ENCODE measurements at regions not wholly inside any gene's neighbourhood (a gene's known extent, or its start where the extent isn't known, plus 50 kb on each side); places are given as distances from the start of the nearest gene placed in this dataset.
"Not testable (repeated sequence)": the region's sequence is repeated elsewhere in the genome, so short reads cannot be mapped to it uniquely, and the experiment has no call there.

GRCh38 chr4:27115221-27115620, 254.6 kb downstream of the STIM2 start:
- Histone ChIP-seq H3K27me3 (ENCODE audit: control insufficient read depth in 5 of 5, insufficient read depth in 4 of 5, low read length in 5 of 5) (no peaks in the 10 kb centered on the region), H3K4me3 (ENCODE audit: low read depth in 1 of 5, low read length in 5 of 5) (no peak overlapping the region), H3K9me3 (ENCODE audit: control insufficient read depth in 5 of 5, low read length in 5 of 5) (peaks cover 0 to 4% (median 0%) of the 10 kb centered on the region in 5 donors), H3K9ac (ENCODE audit: low read length in 5 of 5) (no peak overlapping the region), H3K27ac (ENCODE audit: low read depth, low read length) (no peak overlapping the region), H3K36me3 (ENCODE audit: control insufficient read depth in 5 of 5, insufficient read depth in 5 of 5, low read length in 5 of 5) (no peaks in the 10 kb centered on the region), H3K4me1 (ENCODE audit: control insufficient read depth in 5 of 5, insufficient read depth in 5 of 5, low read length in 5 of 5) (no peaks in the 10 kb centered on the region)

GRCh38 chr4:27117453-27117852, 256.8 kb downstream of the STIM2 start:
- H3K4me3 ChIP-seq (ENCODE audit: low read depth in 1 of 5, low read length in 5 of 5) = no peak overlapping the region
- peaks cover 0 to 4% (median 0%) of the 10 kb centered on the region in 5 donors for H3K9me3 ChIP-seq (ENCODE audit: control insufficient read depth in 5 of 5, low read length in 5 of 5)
- H3K27ac ChIP-seq (ENCODE audit: low read depth, low read length) = no peak overlapping the region

GRCh38 chr4:27119239-27119638, 258.6 kb downstream of the STIM2 start:
- no peak overlapping the region for H3K27ac ChIP-seq (ENCODE audit: low read depth, low read length)
- H3K27me3 ChIP-seq (ENCODE audit: control insufficient read depth in 5 of 5, insufficient read depth in 4 of 5, low read length in 5 of 5) = no peaks in the 10 kb centered on the region
- no peak overlapping the region for H3K9ac ChIP-seq (ENCODE audit: low read length in 5 of 5)
- H3K4me3 ChIP-seq (ENCODE audit: low read depth in 1 of 5, low read length in 5 of 5) = no peak overlapping the region
- H3K4me1 ChIP-seq (ENCODE audit: control insufficient read depth in 5 of 5, insufficient read depth in 5 of 5, low read length in 5 of 5) = peaks cover 0 to 4% (median 0%) of the 10 kb centered on the region in 5 donors
- peaks cover 0 to 4% (median 0%) of the 10 kb centered on the region in 5 donors for H3K9me3 ChIP-seq (ENCODE audit: control insufficient read depth in 5 of 5, low read length in 5 of 5)
- H3K36me3 ChIP-seq (ENCODE audit: control insufficient read depth in 5 of 5, insufficient read depth in 5 of 5, low read length in 5 of 5) = no peaks in the 10 kb centered on the region

More at GRCh38 chr4:27117453-27117852, 256.8 kb downstream of the STIM2 start:
- H3K9ac ChIP-seq (ENCODE audit: low read length in 5 of 5) = no peak overlapping the region
- H3K4me1 ChIP-seq (ENCODE audit: control insufficient read depth in 5 of 5, insufficient read depth in 5 of 5, low read length in 5 of 5) = no peaks in the 10 kb centered on the region
- no peaks in the 10 kb centered on the region for H3K36me3 ChIP-seq (ENCODE audit: control insufficient read depth in 5 of 5, insufficient read depth in 5 of 5, low read length in 5 of 5)
- H3K27me3 ChIP-seq (ENCODE audit: control insufficient read depth in 5 of 5, insufficient read depth in 4 of 5, low read length in 5 of 5) = no peaks in the 10 kb centered on the region

- Histone ChIP-seq H3K4me3 (ENCODE audit: low read depth in 1 of 5, low read length in 5 of 5) (no peak overlapping the region), H3K27ac (ENCODE audit: low read depth, low read length) (no peak overlapping the region), H3K27me3 (ENCODE audit: control insufficient read depth in 5 of 5, insufficient read depth in 4 of 5, low read length in 5 of 5) (no peaks in the 10 kb centered on the region), H3K36me3 (ENCODE audit: control insufficient read depth in 5 of 5, insufficient read depth in 5 of 5, low read length in 5 of 5) (no peaks in the 10 kb centered on the region), H3K9me3 (ENCODE audit: control insufficient read depth in 5 of 5, low read length in 5 of 5) (peaks cover 0 to 4% (median 0%) of the 10 kb centered on the region in 5 donors), H3K9ac (ENCODE audit: low read length in 5 of 5) (no peak overlapping the region), H3K4me1 (ENCODE audit: control insufficient read depth in 5 of 5, insufficient read depth in 5 of 5, low read length in 5 of 5) (peaks cover 0 to 4% (median 0%) of the 10 kb centered on the region in 5 donors)
Measured at GRCh38 chr4:27121830-27122229, 261.2 kb downstream of the STIM2 start.

- H3K27ac ChIP-seq (ENCODE audit: low read depth, low read length) = no peak overlapping the region
- H3K27me3 ChIP-seq (ENCODE audit: control insufficient read depth in 5 of 5, insufficient read depth in 4 of 5, low read length in 5 of 5) = no peaks in the 10 kb centered on the region
- no peak overlapping the region for H3K4me3 ChIP-seq (ENCODE audit: low read depth in 1 of 5, low read length in 5 of 5)
- H3K9ac ChIP-seq (ENCODE audit: low read length in 5 of 5) = no peak overlapping the region
- peaks cover 0 to 4% (median 0%) of the 10 kb centered on the region in 5 donors for H3K4me1 ChIP-seq (ENCODE audit: control insufficient read depth in 5 of 5, insufficient read depth in 5 of 5, low read length in 5 of 5)
- H3K9me3 ChIP-seq (ENCODE audit: control insufficient read depth in 5 of 5, low read length in 5 of 5) = no peaks in the 10 kb centered on the region
- no peaks in the 10 kb centered on the region for H3K36me3 ChIP-seq (ENCODE audit: control insufficient read depth in 5 of 5, insufficient read depth in 5 of 5, low read length in 5 of 5)
Measured at GRCh38 chr4:27123123-27123768, 262.6 kb downstream of the STIM2 start.

- no peak overlapping the region for H3K4me3 ChIP-seq (ENCODE audit: low read depth in 1 of 5, low read length in 5 of 5)
- no peak overlapping the region for H3K27ac ChIP-seq (ENCODE audit: low read depth, low read length)
- no peak overlapping the region for H3K9ac ChIP-seq (ENCODE audit: low read length in 5 of 5)
- peaks cover 0 to 4% (median 0%) of the 10 kb centered on the region in 5 donors for H3K4me1 ChIP-seq (ENCODE audit: control insufficient read depth in 5 of 5, insufficient read depth in 5 of 5, low read length in 5 of 5)
- H3K9me3 ChIP-seq (ENCODE audit: control insufficient read depth in 5 of 5, low read length in 5 of 5) = no peaks in the 10 kb centered on the region
- no peaks in the 10 kb centered on the region for H3K36me3 ChIP-seq (ENCODE audit: control insufficient read depth in 5 of 5, insufficient read depth in 5 of 5, low read length in 5 of 5)
- H3K27me3 ChIP-seq (ENCODE audit: control insufficient read depth in 5 of 5, insufficient read depth in 4 of 5, low read length in 5 of 5) = no peaks in the 10 kb centered on the region
Measured at GRCh38 chr4:27123769-27124124, 263.1 kb downstream of the STIM2 start.

- not testable (repeated sequence) for H3K4me3 ChIP-seq (ENCODE audit: low read depth in 1 of 5, low read length in 5 of 5); H3K27ac ChIP-seq (ENCODE audit: low read depth, low read length); H3K27me3 ChIP-seq (ENCODE audit: control insufficient read depth in 5 of 5, insufficient read depth in 4 of 5, low read length in 5 of 5); H3K9me3 ChIP-seq (ENCODE audit: control insufficient read depth in 5 of 5, low read length in 5 of 5); H3K4me1 ChIP-seq (ENCODE audit: control insufficient read depth in 5 of 5, insufficient read depth in 5 of 5, low read length in 5 of 5); H3K36me3 ChIP-seq (ENCODE audit: control insufficient read depth in 5 of 5, insufficient read depth in 5 of 5, low read length in 5 of 5); H3K9ac ChIP-seq (ENCODE audit: low read length in 5 of 5)
Measured at GRCh38 chr4:27126895-27127294, 266.3 kb downstream of the STIM2 start.

- H3K4me3 ChIP-seq (ENCODE audit: low read depth in 1 of 5, low read length in 5 of 5) = no peak overlapping the region
- no peaks in the 10 kb centered on the region for H3K27me3 ChIP-seq (ENCODE audit: control insufficient read depth in 5 of 5, insufficient read depth in 4 of 5, low read length in 5 of 5)
- H3K9me3 ChIP-seq (ENCODE audit: control insufficient read depth in 5 of 5, low read length in 5 of 5) = no peaks in the 10 kb centered on the region
- peaks cover 0 to 9% (median 0%) of the 10 kb centered on the region in 5 donors for H3K4me1 ChIP-seq (ENCODE audit: control insufficient read depth in 5 of 5, insufficient read depth in 5 of 5, low read length in 5 of 5)
- no peak overlapping the region for H3K27ac ChIP-seq (ENCODE audit: low read depth, low read length)
- H3K36me3 ChIP-seq (ENCODE audit: control insufficient read depth in 5 of 5, insufficient read depth in 5 of 5, low read length in 5 of 5) = no peaks in the 10 kb centered on the region
- no peak overlapping the region for H3K9ac ChIP-seq (ENCODE audit: low read length in 5 of 5)
Measured at GRCh38 chr4:27128443-27128842, 267.8 kb downstream of the STIM2 start.

GRCh38 chr4:27129871-27130366, 269.3 kb downstream of the STIM2 start:
- peaks cover 0 to 5% (median under 1%) of the 10 kb centered on the region in 5 donors for H3K9me3 ChIP-seq (ENCODE audit: control insufficient read depth in 5 of 5, low read length in 5 of 5)
- no peak overlapping the region for H3K4me3 ChIP-seq (ENCODE audit: low read depth in 1 of 5, low read length in 5 of 5)
- no peaks in the 10 kb centered on the region for H3K27me3 ChIP-seq (ENCODE audit: control insufficient read depth in 5 of 5, insufficient read depth in 4 of 5, low read length in 5 of 5)
- H3K36me3 ChIP-seq (ENCODE audit: control insufficient read depth in 5 of 5, insufficient read depth in 5 of 5, low read length in 5 of 5) = no peaks in the 10 kb centered on the region
- no peak overlapping the region for H3K27ac ChIP-seq (ENCODE audit: low read depth, low read length)
- peaks cover 0 to 9% (median 0%) of the 10 kb centered on the region in 5 donors for H3K4me1 ChIP-seq (ENCODE audit: control insufficient read depth in 5 of 5, insufficient read depth in 5 of 5, low read length in 5 of 5)
- H3K9ac ChIP-seq (ENCODE audit: low read length in 5 of 5) = no peak overlapping the region

- no peak overlapping the region for H3K27ac ChIP-seq (ENCODE audit: low read depth, low read length)
- H3K27me3 ChIP-seq (ENCODE audit: control insufficient read depth in 5 of 5, insufficient read depth in 4 of 5, low read length in 5 of 5) = no peaks in the 10 kb centered on the region
- H3K4me3 ChIP-seq (ENCODE audit: low read depth in 1 of 5, low read length in 5 of 5) = no peak overlapping the region
- no peak overlapping the region for H3K9ac ChIP-seq (ENCODE audit: low read length in 5 of 5)
- H3K36me3 ChIP-seq (ENCODE audit: control insufficient read depth in 5 of 5, insufficient read depth in 5 of 5, low read length in 5 of 5) = no peaks in the 10 kb centered on the region
- peaks cover 0 to 12% (median 10%) of the 10 kb centered on the region in 5 donors for H3K9me3 ChIP-seq (ENCODE audit: control insufficient read depth in 5 of 5, low read length in 5 of 5)
- H3K4me1 ChIP-seq (ENCODE audit: control insufficient read depth in 5 of 5, insufficient read depth in 5 of 5, low read length in 5 of 5) = peaks cover 0 to 9% (median 0%) of the 10 kb centered on the region in 5 donors
Measured at GRCh38 chr4:27132497-27132896, 271.9 kb downstream of the STIM2 start.
